ENCODE measurements at regions not wholly inside any gene's neighbourhood (a gene's known extent, or its start where the extent isn't known, plus 50 kb on each side); places are given as distances from the start of the nearest gene placed in this dataset.

DNA sequence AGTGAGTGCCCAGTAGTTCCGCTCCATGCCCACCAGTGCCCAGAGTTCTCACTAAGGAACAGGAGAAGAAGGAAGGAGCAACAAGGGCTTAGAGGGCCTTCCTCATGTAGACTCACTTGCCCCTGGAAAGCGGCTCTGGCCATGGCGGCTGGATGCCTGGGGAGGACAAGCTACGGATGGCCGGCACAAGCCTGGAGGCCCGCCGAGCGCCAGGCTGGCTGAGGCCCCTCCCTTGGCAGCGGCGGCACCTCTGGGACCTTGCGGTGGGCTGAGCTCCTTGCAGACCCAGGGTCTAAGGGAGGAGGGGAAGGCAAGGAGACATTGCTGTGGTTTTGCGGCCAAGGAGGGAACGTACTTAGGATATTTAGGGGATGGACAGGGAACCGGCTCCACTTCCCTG is 160.1 kb downstream of the SALL1 start:
- Histone ChIP-seq H3K27ac (ENCODE audit: low read depth, low read length) (no peak overlapping the region), H3K36me3 (ENCODE audit: control insufficient read depth, insufficient read depth, low read length) (no peaks in the 10 kb centered on the region), H3K27me3 (ENCODE audit: control insufficient read depth, insufficient read depth, low read length, poor library complexity, severe bottlenecking) (no peaks in the 10 kb centered on the region), H3K4me3 (ENCODE audit: low read length) (no peak overlapping the region), H3K9me3 (ENCODE audit: control insufficient read depth, low read length) (no peaks in the 10 kb centered on the region), H3K4me1 (ENCODE audit: control insufficient read depth, insufficient read depth, low read length) (no peaks in the 10 kb centered on the region), H3K9ac (ENCODE audit: extremely low read depth, low read length, poor library complexity, severe bottlenecking) (no peak overlapping the region)
- no peak overlapping the region for H3K4me3 Mint-ChIP-seq
- H3K4me1 Mint-ChIP-seq: no peaks in the 10 kb centered on the region
- H3K27me3 Mint-ChIP-seq (ENCODE audit: insufficient read depth): no peaks in the 10 kb centered on the region
- DNase-seq: no peak
- H3K9me3 Mint-ChIP-seq: no peaks in the 10 kb centered on the region
- WGBS, 2 experiments (ENCODE audit: insufficient coverage in 1 of 2, insufficient read length in 1 of 2): 92 to 95% methylated on average over 6 to 14 of the region's 14 CpGs
- no peaks in the 10 kb centered on the region for H3K36me3 Mint-ChIP-seq (ENCODE audit: low read depth)
- H3K27ac Mint-ChIP-seq: no peak overlapping the region
- TF ChIP-seq, protein P1, sequence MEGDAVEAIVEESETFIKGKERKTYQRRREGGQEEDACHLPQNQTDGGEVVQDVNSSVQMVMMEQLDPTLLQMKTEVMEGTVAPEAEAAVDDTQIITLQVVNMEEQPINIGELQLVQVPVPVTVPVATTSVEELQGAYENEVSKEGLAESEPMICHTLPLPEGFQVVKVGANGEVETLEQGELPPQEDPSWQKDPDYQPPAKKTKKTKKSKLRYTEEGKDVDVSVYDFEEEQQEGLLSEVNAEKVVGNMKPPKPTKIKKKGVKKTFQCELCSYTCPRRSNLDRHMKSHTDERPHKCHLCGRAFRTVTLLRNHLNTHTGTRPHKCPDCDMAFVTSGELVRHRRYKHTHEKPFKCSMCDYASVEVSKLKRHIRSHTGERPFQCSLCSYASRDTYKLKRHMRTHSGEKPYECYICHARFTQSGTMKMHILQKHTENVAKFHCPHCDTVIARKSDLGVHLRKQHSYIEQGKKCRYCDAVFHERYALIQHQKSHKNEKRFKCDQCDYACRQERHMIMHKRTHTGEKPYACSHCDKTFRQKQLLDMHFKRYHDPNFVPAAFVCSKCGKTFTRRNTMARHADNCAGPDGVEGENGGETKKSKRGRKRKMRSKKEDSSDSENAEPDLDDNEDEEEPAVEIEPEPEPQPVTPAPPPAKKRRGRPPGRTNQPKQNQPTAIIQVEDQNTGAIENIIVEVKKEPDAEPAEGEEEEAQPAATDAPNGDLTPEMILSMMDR (conservative IDR thresholded peaks at IDR 0.05): no peak

DNA sequence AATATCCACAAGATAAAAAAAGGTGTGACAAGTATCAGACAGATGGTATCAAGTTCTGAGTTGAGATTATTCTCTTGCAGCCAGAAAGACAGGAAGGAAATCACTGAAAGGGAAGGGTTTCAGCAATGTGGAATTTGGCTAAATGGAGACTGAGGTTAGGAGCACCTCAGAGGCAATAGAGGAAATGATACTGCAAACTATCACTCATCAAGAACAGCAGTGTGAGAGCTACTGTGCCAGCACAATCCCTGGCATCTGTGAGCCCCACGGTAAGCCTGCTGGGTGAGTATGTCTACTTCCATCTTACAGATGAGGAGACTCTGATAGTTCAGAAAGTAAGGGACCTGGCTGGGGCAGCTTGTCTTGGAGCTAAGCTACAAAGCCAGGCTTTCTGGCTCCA is 162.0 kb downstream of the SALL1 start:
- H3K9ac ChIP-seq (ENCODE audit: extremely low read depth, low read length, poor library complexity, severe bottlenecking): no peak overlapping the region
- H3K4me3 Mint-ChIP-seq: no peak overlapping the region
- no peak for DNase-seq
- WGBS, 2 experiments (ENCODE audit: insufficient coverage in 1 of 2, insufficient read length in 1 of 2): 93 to 100% methylated on average over 1 of the region's 1 CpG
- TF ChIP-seq, protein P1 (conservative IDR thresholded peaks at IDR 0.05): no peak
- H3K9me3 ChIP-seq (ENCODE audit: control insufficient read depth, low read length): no peaks in the 10 kb centered on the region
- no peaks in the 10 kb centered on the region for H3K27me3 Mint-ChIP-seq (ENCODE audit: insufficient read depth)
- no peak overlapping the region for H3K4me3 ChIP-seq (ENCODE audit: low read length)
- no peaks in the 10 kb centered on the region for H3K4me1 ChIP-seq (ENCODE audit: control insufficient read depth, insufficient read depth, low read length)
- H3K9me3 Mint-ChIP-seq: no peaks in the 10 kb centered on the region
- no peaks in the 10 kb centered on the region for H3K4me1 Mint-ChIP-seq
- no peak overlapping the region for H3K27ac ChIP-seq (ENCODE audit: low read depth, low read length)
- H3K36me3 ChIP-seq (ENCODE audit: control insufficient read depth, insufficient read depth, low read length): no peaks in the 10 kb centered on the region
- H3K36me3 Mint-ChIP-seq (ENCODE audit: low read depth): no peaks in the 10 kb centered on the region
- no peaks in the 10 kb centered on the region for H3K27me3 ChIP-seq (ENCODE audit: control insufficient read depth, insufficient read depth, low read length, poor library complexity, severe bottlenecking)
- H3K27ac Mint-ChIP-seq: no peak overlapping the region

DNA sequence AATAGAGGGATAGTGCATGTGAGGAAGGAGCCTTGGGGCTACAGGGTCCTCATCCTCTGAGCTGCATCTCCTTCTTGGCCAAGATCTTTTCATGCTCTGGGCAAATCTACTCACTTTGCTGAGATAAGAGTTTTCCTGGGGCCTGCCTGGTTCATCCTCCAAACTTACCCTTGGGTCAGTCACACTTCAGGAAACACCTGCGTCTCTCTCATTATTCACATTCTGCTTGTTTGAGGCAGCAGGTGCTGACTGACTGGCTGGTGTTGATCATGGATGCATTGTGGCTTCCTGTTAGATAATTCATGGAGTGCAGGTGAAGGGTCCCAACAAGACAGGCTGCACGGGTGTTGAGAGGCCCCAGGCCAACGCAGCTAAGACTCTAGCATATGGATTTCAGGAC is 162.6 kb downstream of the SALL1 start:
- H3K9me3 ChIP-seq (ENCODE audit: control insufficient read depth, low read length): no peaks in the 10 kb centered on the region
- Mint-ChIP-seq H3K4me3 (no peak overlapping the region), H3K9me3 (no peaks in the 10 kb centered on the region), H3K27me3 (ENCODE audit: insufficient read depth) (no peaks in the 10 kb centered on the region), H3K4me1 (no peaks in the 10 kb centered on the region), H3K36me3 (ENCODE audit: low read depth) (no peaks in the 10 kb centered on the region), H3K27ac (no peak overlapping the region)
- TF ChIP-seq, protein P1 (conservative IDR thresholded peaks at IDR 0.05): no peak
- no peak overlapping the region for H3K27ac ChIP-seq (ENCODE audit: low read depth, low read length)
- H3K4me1 ChIP-seq (ENCODE audit: control insufficient read depth, insufficient read depth, low read length): no peaks in the 10 kb centered on the region
- no peak overlapping the region for H3K4me3 ChIP-seq (ENCODE audit: low read length)
- no peaks in the 10 kb centered on the region for H3K27me3 ChIP-seq (ENCODE audit: control insufficient read depth, insufficient read depth, low read length, poor library complexity, severe bottlenecking)
- DNase-seq: no peak
- no peaks in the 10 kb centered on the region for H3K36me3 ChIP-seq (ENCODE audit: control insufficient read depth, insufficient read depth, low read length)
- WGBS, 2 experiments (ENCODE audit: insufficient coverage in 1 of 2, insufficient read length in 1 of 2): 47 to 65% methylated on average over 2 to 3 of the region's 3 CpGs
- no peak overlapping the region for H3K9ac ChIP-seq (ENCODE audit: extremely low read depth, low read length, poor library complexity, severe bottlenecking)
